Endothelial cell of umbilical vein (primary cell): ENCODE measurements at regions not wholly inside any gene's neighbourhood (a gene's known extent, or its start where the extent isn't known, plus 50 kb on each side); places are given as distances from the start of the nearest gene placed in this dataset.

Experiments used
- FOS ChIP-seq: IDR thresholded peaks from 2 replicates; pipeline ENCODE4 v1.6.1; 2011; ENCODE audit warnings: mild to moderate bottlenecking, low read length, moderate library complexity, borderline replicate concordance; ENCODE audit not compliant: insufficient read depth
- POLR2A ChIP-seq: IDR thresholded peaks from 2 replicates; pipeline ENCODE4 v1.6.1; 2012; ENCODE audit warnings: low read depth, mild to moderate bottlenecking, control low read depth, low read length
- TF ChIP-seq, protein P1 (sequence below), 2 donors: IDR thresholded peaks; 1 replicate in 1 of 2; 2 replicates in 1 of 2; pipeline ENCODE4 v1.5.1; 2011; ENCODE audit warnings: low read length in 2 of 2, mild to moderate bottlenecking in 2 of 2, moderate library complexity in 2 of 2, control low read depth in 1 of 2, inconsistent platforms in 1 of 2, low read depth in 1 of 2; ENCODE audit not compliant: insufficient read depth in 1 of 2; ENCODE audit errors: extremely low read depth in 1 of 2

DNA sequence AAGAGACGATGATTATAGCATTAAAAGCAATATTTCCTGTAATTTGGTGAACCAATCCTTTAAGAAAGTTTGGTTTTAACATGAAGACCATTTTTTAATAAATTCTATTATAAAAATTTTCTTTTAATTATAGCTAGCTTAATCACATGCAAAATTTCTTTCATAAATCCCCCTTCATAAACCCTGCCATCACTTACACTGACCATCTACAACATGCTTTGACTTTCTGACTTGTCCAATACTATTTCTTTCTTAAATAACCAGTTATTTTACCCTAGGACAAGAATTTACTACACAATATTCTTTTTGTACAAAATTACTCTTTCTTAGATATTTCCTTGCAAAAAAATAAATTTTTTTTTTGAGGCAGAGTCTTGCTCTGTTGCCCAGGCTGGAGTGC, 1334.8 kb downstream of the CDH11 start:
- TF ChIP-seq FOS (no peak), POLR2A (no peak)
- TF ChIP-seq, protein P1, sequence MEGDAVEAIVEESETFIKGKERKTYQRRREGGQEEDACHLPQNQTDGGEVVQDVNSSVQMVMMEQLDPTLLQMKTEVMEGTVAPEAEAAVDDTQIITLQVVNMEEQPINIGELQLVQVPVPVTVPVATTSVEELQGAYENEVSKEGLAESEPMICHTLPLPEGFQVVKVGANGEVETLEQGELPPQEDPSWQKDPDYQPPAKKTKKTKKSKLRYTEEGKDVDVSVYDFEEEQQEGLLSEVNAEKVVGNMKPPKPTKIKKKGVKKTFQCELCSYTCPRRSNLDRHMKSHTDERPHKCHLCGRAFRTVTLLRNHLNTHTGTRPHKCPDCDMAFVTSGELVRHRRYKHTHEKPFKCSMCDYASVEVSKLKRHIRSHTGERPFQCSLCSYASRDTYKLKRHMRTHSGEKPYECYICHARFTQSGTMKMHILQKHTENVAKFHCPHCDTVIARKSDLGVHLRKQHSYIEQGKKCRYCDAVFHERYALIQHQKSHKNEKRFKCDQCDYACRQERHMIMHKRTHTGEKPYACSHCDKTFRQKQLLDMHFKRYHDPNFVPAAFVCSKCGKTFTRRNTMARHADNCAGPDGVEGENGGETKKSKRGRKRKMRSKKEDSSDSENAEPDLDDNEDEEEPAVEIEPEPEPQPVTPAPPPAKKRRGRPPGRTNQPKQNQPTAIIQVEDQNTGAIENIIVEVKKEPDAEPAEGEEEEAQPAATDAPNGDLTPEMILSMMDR (IDR thresholded peaks at IDR 0.05; ENCODE audit: extremely low read depth in 1 of 2, insufficient read depth in 1 of 2, low read depth in 1 of 2, low read length in 2 of 2): no peak
